A673 (cell line): ENCODE measurements at regions not wholly inside any gene's neighbourhood (a gene's known extent, or its start where the extent isn't known, plus 50 kb on each side); places are given as distances from the start of the nearest gene placed in this dataset.

Experiments
- BruUV-seq: library from RNA; stranded (reverse); fragments of 400-500 nt; replicated peaks from 2 replicates; lab custom pipeline; 2021; lab: Mats Ljungman, UMichigan
- CTCF ChIA-PET: fragments of 300-600 bp; sonication (Branson Sonifier 250); formaldehyde crosslinking; loops from one replicate; lab custom pipeline; 2022; ENCODE audit warnings: antibody characterized with exemption; lab: Charles Lee
- POLR2A ChIA-PET: fragments of 300-600 bp; sonication (Branson Sonifier 250); formaldehyde crosslinking; loops from one replicate; lab custom pipeline; 2022; ENCODE audit warnings: antibody characterized with exemption; ENCODE audit not compliant: low non-redundant PET; lab: Charles Lee
- DNase-seq: peaks from one replicate; pipeline ENCODE4 v3.0.0-alpha.2; 2015; ENCODE audit warnings: low spot score
- H3K27ac ChIP-seq: fragments of 200-600 bp; sonication (generic); 2 replicates; pipeline ENCODE4 v1.5.1; 2016; ENCODE audit warnings: mixed run types, low read depth, mild to moderate bottlenecking, mixed read lengths, antibody characterized with exemption, low read length; ENCODE audit not compliant: poor library complexity, severe bottlenecking
- H3K27me3 ChIP-seq: fragments of 200-600 bp; sonication (generic); replicated peaks from 2 replicates; pipeline ENCODE4 v1.6.1; 2017; ENCODE audit warnings: mixed run types, low read depth, mild to moderate bottlenecking, mixed read lengths, antibody characterized with exemption, low read length; ENCODE audit not compliant: insufficient read depth, poor library complexity
- H3K36me3 ChIP-seq: fragments of 200-600 bp; sonication (generic); 2 replicates; pipeline ENCODE4 v1.6.1; 2016; ENCODE audit warnings: mixed run types, mild to moderate bottlenecking, mixed read lengths, antibody characterized with exemption, low read length; ENCODE audit not compliant: insufficient read depth, poor library complexity, severe bottlenecking
- H3K4me1 ChIP-seq: fragments of 200-600 bp; sonication (generic); 2 replicates; pipeline ENCODE4 v1.6.1; 2017; ENCODE audit warnings: mixed run types, mild to moderate bottlenecking, mixed read lengths, antibody characterized with exemption, low read length; ENCODE audit not compliant: insufficient read depth, poor library complexity, severe bottlenecking
- H3K4me3 ChIP-seq: fragments of 200-600 bp; sonication (generic); 2 replicates; pipeline ENCODE4 v1.5.1; 2016; ENCODE audit warnings: low read depth, mixed run types, mild to moderate bottlenecking, mixed read lengths, low read length; ENCODE audit not compliant: poor library complexity, severe bottlenecking
- H3K9me3 ChIP-seq: fragments of 200-600 bp; sonication (generic); 2 replicates; pipeline ENCODE4 v1.6.1; 2016; ENCODE audit warnings: mixed run types, low read depth, mild to moderate bottlenecking, mixed read lengths, antibody characterized with exemption, low read length; ENCODE audit not compliant: poor library complexity, severe bottlenecking
- CTCF ChIP-seq: fragments of 300-800, 200-600 bp; sonication (generic); conservative IDR thresholded peaks from 2 replicates; pipeline ENCODE4 v1.5.1; 2017; ENCODE audit warnings: low read depth, mild to moderate bottlenecking, antibody characterized with exemption, low read length, moderate library complexity, mixed read lengths
- EZH2 ChIP-seq: fragments of 200-600 bp; sonication (generic); IDR thresholded peaks from 2 replicates; pipeline ENCODE4 v1.6.1; 2017; ENCODE audit warnings: borderline replicate concordance, low read depth, mild to moderate bottlenecking, mixed read lengths, antibody characterized with exemption, low read length; ENCODE audit not compliant: poor library complexity, severe bottlenecking
- intact Hi-C: fragments of 100-400 bp; cut with micrococcal nuclease; formaldehyde crosslinking; loops from one replicate; pipeline ENCODE4 v1.10.0; 2022; ENCODE audit not compliant: unreplicated experiment

GRCh38 chr3:16673530-16673929, 68.3 kb upstream of the DAZL start:
- ChIA-PET POLR2A (interaction anchor here (0.5 kb wide), 1 partner anchor 255 kb away, joined by 3 read pairs; no protein-coding TSS in a partner anchor), CTCF (no interaction called here)
- DNase-seq = no peak
- no TSS peak for BruUV-seq
- no peaks in the 10 kb centered on the region for H3K36me3 ChIP-seq
- no peak overlapping the region for H3K4me3 ChIP-seq
- H3K4me1 ChIP-seq = no peaks in the 10 kb centered on the region
- H3K27me3 ChIP-seq = no peaks in the 10 kb centered on the region
- intact Hi-C loops = no loop called here
- TF ChIP-seq CTCF (no peak), EZH2 (no peak)
- H3K27ac ChIP-seq = no peak overlapping the region
- H3K9me3 ChIP-seq = no peaks in the 10 kb centered on the region

- intact Hi-C loops = no loop called here
- ChIA-PET CTCF (no interaction called here), POLR2A (no interaction called here)
- H3K4me3 ChIP-seq = no peak overlapping the region
- no peaks in the 10 kb centered on the region for H3K36me3 ChIP-seq
- H3K4me1 ChIP-seq = no peaks in the 10 kb centered on the region
- no peak overlapping the region for H3K27ac ChIP-seq
- TF ChIP-seq CTCF (no peak), EZH2 (no peak)
- no peaks in the 10 kb centered on the region for H3K27me3 ChIP-seq
- DNase-seq = no peak
- no TSS peak for BruUV-seq
- no peaks in the 10 kb centered on the region for H3K9me3 ChIP-seq
Measured at GRCh38 chr3:16675805-16676204, 70.6 kb upstream of the DAZL start.

- Histone ChIP-seq H3K27me3 (peaks cover 5% of the 10 kb centered on the region), H3K4me3 (no peak overlapping the region), H3K9me3 (no peaks in the 10 kb centered on the region), H3K4me1 (no peaks in the 10 kb centered on the region), H3K36me3 (no peaks in the 10 kb centered on the region), H3K27ac (no peak overlapping the region)
- no TSS peak for BruUV-seq
- TF ChIP-seq EZH2 = no peak
- TF ChIP-seq CTCF = no peak
- CTCF ChIA-PET = no interaction called here
- POLR2A ChIA-PET = no interaction called here
- intact Hi-C loops = no loop called here
- no peak for DNase-seq
Measured at GRCh38 chr3:16686679-16687078, 81.5 kb upstream of the DAZL start.
